SK-N-SH treated with all-trans-retinoic acid at 6 μM for 48 hours (cell line): ENCODE measurements at regions not wholly inside any gene's neighbourhood (a gene's known extent, or its start where the extent isn't known, plus 50 kb on each side); places are given as distances from the start of the nearest gene placed in this dataset.

Source experiments
- ATAC-seq: fragments of 200-7000 bp; cut with Tn5 transposase; 3 replicates; pipeline ENCODE4 v1.9.1; 2020; ENCODE audit warnings: mild to moderate bottlenecking, moderate library complexity
- ARNTL ChIP-seq: fragments of 450-650 bp; formaldehyde crosslinking; IDR thresholded peaks from 2 replicates; pipeline ENCODE4 v1.5.0; 2020; ENCODE audit warnings: low read depth, mild to moderate bottlenecking, moderate library complexity, borderline replicate concordance
- BACH2 ChIP-seq: fragments of 250-450 bp; sonication (Bioruptor Pico); IDR thresholded peaks from 2 replicates; pipeline ENCODE4 v1.9.0; 2021; ENCODE audit warnings: mild to moderate bottlenecking, borderline replicate concordance
- CREB5 ChIP-seq: fragments of 250-450 bp; sonication (Bioruptor Pico); IDR thresholded peaks from 2 replicates; pipeline ENCODE4 v1.5.1; 2020; ENCODE audit warnings: low read depth, mild to moderate bottlenecking, moderate library complexity
- CSDC2 ChIP-seq: fragments of 250-450 bp; sonication (Bioruptor Pico); IDR thresholded peaks from 2 replicates; pipeline ENCODE4 v1.5.0; 2020; ENCODE audit warnings: mild to moderate bottlenecking, moderate library complexity
- CSRNP3 ChIP-seq: fragments of 250-450 bp; sonication (Bioruptor Pico); IDR thresholded peaks from 2 replicates; pipeline ENCODE4 v1.5.1; 2021; ENCODE audit warnings: mild to moderate bottlenecking, moderate library complexity
- ESRRG ChIP-seq: fragments of 250-450 bp; sonication (Bioruptor Pico); IDR thresholded peaks from 2 replicates; pipeline ENCODE4 v1.6.1; 2021; ENCODE audit warnings: mild to moderate bottlenecking
- GLIS3 ChIP-seq: fragments of 250-450 bp; sonication (Bioruptor Pico); IDR thresholded peaks from 2 replicates; pipeline ENCODE4 v1.5.0; 2020; ENCODE audit warnings: mild to moderate bottlenecking, moderate library complexity
- ISL1 ChIP-seq: fragments of 250-450 bp; sonication (Bioruptor Pico); IDR thresholded peaks from 2 replicates; pipeline ENCODE4 v2.1.2; 2022; ENCODE audit warnings: mild to moderate bottlenecking, moderate library complexity
- OSR1 ChIP-seq: fragments of 250-450 bp; sonication (Bioruptor Pico); IDR thresholded peaks from 2 replicates; pipeline ENCODE4 v1.8.0; 2022; ENCODE audit warnings: moderate library complexity, mild to moderate bottlenecking, inconsistent platforms
- PATZ1 ChIP-seq: fragments of 250-450 bp; sonication (Bioruptor Pico); IDR thresholded peaks from 2 replicates; pipeline ENCODE4 v1.8.0; 2020; ENCODE audit warnings: mild to moderate bottlenecking, moderate library complexity, borderline replicate concordance
- POU6F1 ChIP-seq: fragments of 250-450 bp; sonication (Bioruptor Pico); IDR thresholded peaks from 2 replicates; pipeline ENCODE4 v1.8.0; 2021; ENCODE audit warnings: low read depth, mild to moderate bottlenecking, moderate library complexity, borderline replicate concordance
- PPARA ChIP-seq: fragments of 250-450 bp; sonication (Bioruptor Pico); IDR thresholded peaks from 2 replicates; pipeline ENCODE4 v1.5.0; 2020; ENCODE audit warnings: mild to moderate bottlenecking, borderline replicate concordance
- RARB ChIP-seq: fragments of 250-450 bp; sonication (Bioruptor Pico); IDR thresholded peaks from 2 replicates; pipeline ENCODE4 v1.8.0; 2021; ENCODE audit warnings: mild to moderate bottlenecking, moderate library complexity
- SNAI2 ChIP-seq: fragments of 250-450 bp; sonication (Bioruptor Pico); IDR thresholded peaks from 2 replicates; pipeline ENCODE4 v1.5.0; 2020; ENCODE audit warnings: mild to moderate bottlenecking, moderate library complexity
- TCF4 ChIP-seq: fragments of 250-450 bp; sonication (Bioruptor Pico); IDR thresholded peaks from 2 replicates; pipeline ENCODE4 v1.8.0; 2021; ENCODE audit warnings: mild to moderate bottlenecking, moderate library complexity, borderline replicate concordance
- TOX ChIP-seq: fragments of 250-450 bp; sonication (Bioruptor Pico); IDR thresholded peaks from 2 replicates; pipeline ENCODE4 v1.8.0; 2021; ENCODE audit warnings: mild to moderate bottlenecking, moderate library complexity, borderline replicate concordance
- TSHZ2 ChIP-seq: fragments of 250-450 bp; sonication (Bioruptor Pico); IDR thresholded peaks from 2 replicates; pipeline ENCODE4 v1.5.0; 2020; ENCODE audit warnings: mild to moderate bottlenecking, moderate library complexity
- ZC3H10 ChIP-seq: fragments of 250-450 bp; sonication (Bioruptor Pico); IDR thresholded peaks from 2 replicates; pipeline ENCODE4 v1.5.1; 2021; ENCODE audit warnings: mild to moderate bottlenecking, moderate library complexity
- ZFP3 ChIP-seq: fragments of 250-450 bp; sonication (Bioruptor Pico); IDR thresholded peaks from 2 replicates; pipeline ENCODE4 v1.5.0; 2020; ENCODE audit warnings: mild to moderate bottlenecking, moderate library complexity
- ZFP30 ChIP-seq: fragments of 450-650 bp; formaldehyde crosslinking; IDR thresholded peaks from 2 replicates; pipeline ENCODE4 v1.5.0; 2022; ENCODE audit warnings: mild to moderate bottlenecking, moderate library complexity
- ZNF565 ChIP-seq: fragments of 450-650 bp; formaldehyde crosslinking; conservative IDR thresholded peaks from 2 replicates; pipeline ENCODE4 v1.5.0; 2020; ENCODE audit warnings: low read depth, mild to moderate bottlenecking, moderate library complexity
- ZNF70 ChIP-seq: fragments of 450-650 bp; formaldehyde crosslinking; IDR thresholded peaks from 2 replicates; pipeline ENCODE4 v1.5.0; 2020; ENCODE audit warnings: mild to moderate bottlenecking, moderate library complexity
- ZNF8 ChIP-seq: fragments of 450-650 bp; formaldehyde crosslinking; IDR thresholded peaks from 2 replicates; pipeline ENCODE4 v1.5.0; 2020; ENCODE audit warnings: mild to moderate bottlenecking, moderate library complexity

- no peak for TF ChIP-seq ZNF70 (CRISPR knock-in tag)
- TF ChIP-seq SNAI2 = no peak
- no peak for TF ChIP-seq GLIS3
- no peak for TF ChIP-seq PPARA (CRISPR knock-in tag)
- TF ChIP-seq ARNTL (CRISPR knock-in tag) = no peak
- no peak for TF ChIP-seq ZNF8
- no peak for TF ChIP-seq CSDC2 (CRISPR knock-in tag)
- TF ChIP-seq ZNF565 (CRISPR knock-in tag) = no peak
- TF ChIP-seq TOX (CRISPR knock-in tag) = no peak
- no peak for TF ChIP-seq ZFP30
- no peak for TF ChIP-seq CSRNP3
- TF ChIP-seq RARB (CRISPR knock-in tag) = no peak
- no peak for TF ChIP-seq ESRRG (CRISPR knock-in tag)
- no peak for TF ChIP-seq ISL1 (CRISPR knock-in tag)
- TF ChIP-seq OSR1 = no peak
- ATAC-seq = no peak
Measured at GRCh38 chr13:47415048-47415447, 518.2 kb upstream of the HTR2A start.

- ATAC-seq = no peak
- TF ChIP-seq SNAI2 (no peak), CREB5 (CRISPR knock-in tag) (no peak), TCF4 (CRISPR knock-in tag) (no peak), ZNF70 (CRISPR knock-in tag) (no peak), POU6F1 (CRISPR knock-in tag) (no peak), ZFP3 (CRISPR knock-in tag) (no peak), ZNF565 (CRISPR knock-in tag) (no peak), PATZ1 (CRISPR knock-in tag) (no peak), ZFP30 (no peak), BACH2 (CRISPR knock-in tag) (no peak), CSDC2 (CRISPR knock-in tag) (no peak), ARNTL (CRISPR knock-in tag) (no peak), TSHZ2 (no peak), ISL1 (CRISPR knock-in tag) (no peak), ZC3H10 (no peak), PPARA (CRISPR knock-in tag) (no peak)
Measured at GRCh38 chr13:47413526-47413925, 516.7 kb upstream of the HTR2A start.

GRCh38 chr13:47413112-47413511 is 516.3 kb upstream of the HTR2A start:
- peak; percentile 59; the same call in 2 of the 3 replicates for ATAC-seq
- no peak for TF ChIP-seq PATZ1 (CRISPR knock-in tag)
- TF ChIP-seq ZFP3 (CRISPR knock-in tag) = no peak
- no peak for TF ChIP-seq CSDC2 (CRISPR knock-in tag)
- no peak for TF ChIP-seq CREB5 (CRISPR knock-in tag)
- no peak for TF ChIP-seq TOX (CRISPR knock-in tag)
- TF ChIP-seq ARNTL (CRISPR knock-in tag) = no peak
- TF ChIP-seq BACH2 (CRISPR knock-in tag) = no peak
- no peak for TF ChIP-seq RARB (CRISPR knock-in tag)
- TF ChIP-seq POU6F1 (CRISPR knock-in tag) = no peak
- no peak for TF ChIP-seq ZNF8
- TF ChIP-seq ISL1 (CRISPR knock-in tag) = no peak
